Kidney tubule cell (primary cell): ENCODE measurements at regions not wholly inside any gene's neighbourhood (a gene's known extent, or its start where the extent isn't known, plus 50 kb on each side); places are given as distances from the start of the nearest gene placed in this dataset.

Experiments used
- DNase-seq: peaks from one replicate; pipeline ENCODE4 v3.0.0-alpha.2; 2018; ENCODE audit warnings: low spot score

GRCh38 chr10:53749439-53749838 is 976.9 kb upstream of the MBL2 start:
- no peak for DNase-seq

GRCh38 chr10:53748319-53748718 is 975.7 kb upstream of the MBL2 start:
- peak; percentile 50 for DNase-seq

DNA sequence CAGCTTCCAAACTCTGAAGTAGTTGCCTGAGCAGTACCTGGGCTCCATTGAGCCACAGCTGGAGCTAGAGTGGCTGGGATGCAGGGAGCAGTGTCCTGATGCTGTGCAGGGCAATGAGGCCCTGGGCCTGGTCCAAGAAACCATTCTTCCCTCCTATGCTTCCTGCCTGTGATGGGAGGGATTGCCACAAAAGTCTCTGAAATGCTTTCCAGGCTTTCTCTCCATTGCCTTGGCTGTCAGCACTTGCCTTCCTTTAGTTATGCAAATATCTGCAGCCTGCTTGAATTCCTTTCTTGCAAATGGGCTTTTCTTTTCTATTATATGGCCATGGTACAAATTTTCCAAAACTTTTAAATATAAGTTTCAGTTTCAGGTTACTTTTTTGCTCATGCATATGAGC is 972.2 kb upstream of the MBL2 start:
- no peak for DNase-seq

DNA sequence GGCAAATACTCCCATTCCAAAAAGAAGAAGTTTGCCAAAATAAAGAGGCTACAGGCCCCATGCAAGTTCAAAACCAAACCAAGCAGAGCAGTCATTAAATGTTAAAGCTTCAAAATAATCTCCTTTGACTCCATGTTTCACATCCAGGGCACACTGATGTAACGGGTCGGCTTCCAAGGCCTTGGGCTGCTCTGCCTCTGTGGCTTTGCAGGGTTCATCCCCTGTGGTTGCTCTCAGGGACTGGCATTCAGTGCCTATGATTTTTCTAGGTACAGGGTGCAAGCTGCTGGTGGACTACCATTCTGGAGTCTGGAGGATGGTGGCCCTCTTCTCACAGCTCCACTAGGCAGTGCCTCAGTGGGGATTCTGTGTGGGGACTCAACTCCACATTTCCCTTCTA is 971.6 kb upstream of the MBL2 start:
- no peak for DNase-seq

DNA sequence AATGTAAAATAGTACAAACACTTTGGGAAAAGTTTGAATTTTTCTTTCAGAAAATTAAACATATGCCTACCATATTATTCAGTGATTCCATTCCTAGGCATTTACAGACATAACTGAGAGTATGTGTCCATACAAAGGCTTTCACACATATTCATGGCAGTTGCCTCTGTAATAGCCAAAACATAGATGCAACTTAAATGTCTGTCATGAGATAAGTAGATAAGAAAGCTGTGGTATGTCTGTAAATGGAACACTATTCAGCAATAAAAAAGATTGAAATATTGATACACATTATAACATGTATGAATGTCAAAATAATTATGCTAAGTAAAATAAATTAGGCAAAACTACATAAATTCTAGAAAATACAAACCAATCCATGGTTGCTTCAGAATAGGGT is 964.5 kb upstream of the MBL2 start:
- no peak for DNase-seq

- no peak for DNase-seq
These were observed 954.3 kb upstream of the MBL2 start for GRCh38 chr10:53726921-53727320.

- DNase-seq = no peak
These were observed 952.0 kb upstream of the MBL2 start for GRCh38 chr10:53724581-53724980.

DNA sequence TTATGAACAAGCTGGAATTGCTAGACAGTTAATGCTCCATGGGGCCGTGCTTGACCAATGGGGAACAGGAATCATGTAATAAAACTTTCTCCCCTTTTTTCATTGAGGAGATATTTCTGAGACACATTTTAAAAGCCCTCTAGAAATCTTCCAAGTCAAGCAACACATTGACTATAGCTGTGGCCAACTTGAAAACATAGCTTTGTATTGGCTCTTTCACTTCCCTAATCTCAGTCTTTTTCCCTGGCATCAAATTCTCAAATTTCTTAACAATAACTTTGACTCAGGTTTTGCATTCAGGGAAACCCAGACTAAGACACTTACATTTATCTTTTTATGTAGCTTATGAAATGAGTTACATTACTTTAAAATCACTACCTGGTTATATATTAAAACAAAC is 947.1 kb upstream of the MBL2 start:
- DNase-seq = no peak

- no peak for DNase-seq
These were observed 943.6 kb upstream of the MBL2 start for GRCh38 chr10:53716156-53716555.

GRCh38 chr10:53713431-53713830 is 940.8 kb upstream of the MBL2 start:
- DNase-seq = no peak

DNA sequence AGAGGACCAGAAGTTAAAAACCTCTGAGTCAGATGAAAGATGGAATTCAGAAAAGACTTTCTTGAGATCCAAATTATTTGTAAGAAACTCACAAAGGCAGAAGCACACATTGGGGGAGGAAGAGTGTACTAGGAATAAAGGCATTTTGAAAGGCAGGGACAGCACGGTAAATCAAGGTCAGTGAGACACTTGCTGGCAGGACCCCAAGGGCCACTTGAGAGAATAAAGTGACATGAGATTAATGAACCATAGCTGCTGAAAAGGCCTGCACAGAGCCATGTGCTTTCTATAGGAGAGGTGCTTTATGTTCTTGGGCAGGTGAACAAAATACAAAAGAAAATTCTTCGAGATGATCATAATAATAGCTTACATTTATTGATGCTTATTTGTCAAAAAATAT is 929.9 kb upstream of the MBL2 start:
- DNase-seq = no peak

DNA sequence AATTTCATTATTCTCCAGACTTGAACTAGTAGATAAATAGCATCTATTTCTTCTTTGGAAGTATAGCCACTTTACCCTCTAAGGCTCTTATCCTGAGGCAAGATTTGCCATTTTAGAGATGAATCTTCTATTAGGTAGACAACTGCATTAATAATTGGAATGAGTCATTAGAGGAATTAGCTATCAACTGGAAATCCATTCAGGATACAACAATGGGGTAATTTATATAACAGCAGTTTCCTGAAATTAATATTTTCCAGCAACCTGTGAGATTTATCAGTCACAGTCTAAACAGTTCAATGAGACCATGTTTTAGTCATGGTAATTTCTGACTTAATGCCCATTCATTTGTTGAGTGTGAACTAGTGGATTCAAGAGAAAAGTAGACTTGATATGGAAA is 928.6 kb upstream of the MBL2 start:
- no peak for DNase-seq

- DNase-seq = no peak
These were observed 927.7 kb upstream of the MBL2 start for GRCh38 chr10:53700278-53700677.

GRCh38 chr10:53699684-53700083 is 927.1 kb upstream of the MBL2 start:
- DNase-seq = no peak

- DNase-seq = no peak
These were observed 926.6 kb upstream of the MBL2 start for GRCh38 chr10:53699231-53699630.

GRCh38 chr10:53697038-53697437 is 924.5 kb upstream of the MBL2 start:
- peak; percentile 89 for DNase-seq

- DNase-seq = peak; percentile 42
These were observed 918.1 kb upstream of the MBL2 start for GRCh38 chr10:53690524-53691240.

DNA sequence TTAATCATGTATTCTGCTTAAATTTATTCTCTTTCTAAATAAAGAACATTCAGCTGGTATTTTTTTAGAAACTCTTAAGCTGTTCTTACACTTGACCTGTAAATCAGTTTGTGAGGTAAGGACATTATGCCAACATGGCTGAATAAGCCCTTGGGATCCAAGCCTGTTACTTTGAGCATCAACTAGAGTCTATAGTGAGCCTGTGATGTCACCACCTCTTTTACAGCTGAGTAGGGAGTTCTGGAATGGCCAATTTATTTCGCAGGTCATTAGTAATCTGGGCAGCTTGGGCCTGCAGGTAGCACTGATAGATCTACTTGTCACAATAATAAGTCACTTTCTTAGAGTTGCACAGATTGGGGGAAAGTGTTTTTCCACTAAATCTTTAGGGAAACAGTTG is 915.2 kb upstream of the MBL2 start:
- DNase-seq = no peak

- no peak for DNase-seq
These were observed 910.3 kb upstream of the MBL2 start for GRCh38 chr10:53682885-53683284.

DNA sequence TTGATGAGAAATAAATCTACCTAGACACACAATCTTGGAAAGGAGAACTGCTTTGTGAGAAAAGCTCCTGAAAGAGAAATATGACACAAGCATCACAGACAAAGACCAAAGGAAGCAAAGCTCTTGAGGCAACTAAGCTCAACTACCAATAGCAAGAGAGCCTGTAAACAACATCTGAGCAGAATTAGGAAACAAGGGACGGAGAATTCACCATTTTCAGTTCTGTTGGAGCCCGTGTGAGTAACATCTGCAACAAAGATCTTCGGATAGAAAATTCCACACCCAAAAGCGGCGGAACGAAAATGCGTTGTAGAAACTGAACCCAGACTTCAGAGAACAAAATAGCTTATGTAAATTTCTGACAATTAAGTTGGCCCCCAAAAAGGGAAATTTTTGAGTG is 909.9 kb upstream of the MBL2 start:
- no peak for DNase-seq

- no peak for DNase-seq
These were observed 907.1 kb upstream of the MBL2 start for GRCh38 chr10:53679666-53680065.

DNA sequence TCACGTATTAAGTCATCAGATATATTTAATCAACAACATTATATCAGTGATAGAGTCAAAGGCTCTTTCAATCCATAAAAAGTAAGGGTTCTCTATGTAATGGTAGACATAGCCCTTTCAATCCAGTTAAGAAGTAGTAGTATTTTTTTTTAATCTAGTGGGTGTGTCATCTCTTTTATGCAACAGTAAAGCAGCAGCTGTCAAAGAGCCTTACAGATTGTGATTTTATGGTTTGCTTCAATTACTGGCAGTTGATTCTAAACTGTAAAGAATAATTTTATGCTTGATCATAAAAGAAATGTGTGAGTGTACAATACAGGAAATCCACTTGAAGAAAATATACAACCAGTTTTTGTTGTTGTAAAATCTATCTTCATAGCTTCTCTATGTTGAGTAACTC is 902.6 kb upstream of the MBL2 start:
- no peak for DNase-seq

GRCh38 chr10:53667063-53667462 is 894.5 kb upstream of the MBL2 start:
- DNase-seq = no peak

DNA sequence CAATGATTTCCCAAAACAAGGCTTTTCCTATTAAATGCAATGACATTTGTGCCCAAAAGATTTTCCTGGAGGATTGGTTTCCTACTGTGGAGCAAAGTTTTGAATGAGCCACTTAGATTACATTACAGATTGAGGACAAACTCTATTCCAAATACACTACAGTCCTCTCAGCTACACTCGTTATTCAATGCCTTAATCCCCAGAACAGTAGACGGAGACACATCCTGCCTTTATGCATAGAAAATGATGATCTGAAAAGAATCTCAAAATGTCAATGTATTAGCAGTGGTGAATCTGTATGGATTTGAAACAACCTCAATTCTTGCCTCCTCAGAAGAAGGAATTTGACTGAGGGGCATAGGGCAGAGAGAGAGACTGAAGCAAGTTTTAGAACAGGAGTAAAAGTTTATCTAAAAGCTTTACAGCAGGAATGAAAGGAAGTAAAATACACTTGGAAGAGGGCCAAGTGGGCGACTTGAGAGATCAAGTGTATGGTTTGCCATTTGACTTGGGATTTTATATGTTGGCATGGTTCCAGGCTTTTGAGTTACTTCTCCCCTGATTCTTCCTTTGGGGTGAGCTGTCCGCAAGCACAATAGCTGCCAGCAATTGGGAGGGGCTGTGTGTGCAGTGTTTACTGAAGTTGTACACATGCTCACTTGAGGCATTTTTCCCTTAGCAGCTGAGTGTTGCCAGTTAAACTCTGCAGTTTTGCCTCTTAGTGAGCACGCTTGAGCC is 891.9 kb upstream of the MBL2 start:
- peak; percentile 23 for DNase-seq
